A549 (cell line): ENCODE measurements at regions not wholly inside any gene's neighbourhood (a gene's known extent, or its start where the extent isn't known, plus 50 kb on each side); places are given as distances from the start of the nearest gene placed in this dataset.

Source experiments
- ATAC-seq, 2 experiments: fragments of 200-7000 bp in 1 of 2; fragments of >200 bp in 1 of 2; cut with Nextera tagmentation in 1 of 2; cut with Tn5 transposase in 1 of 2; 3 replicates each; pipeline versions ENCODE4 v1.8.0 to v1.9.1; 2018 to 2020; ENCODE audit warnings: mild to moderate bottlenecking in 1 of 2, moderate library complexity in 1 of 2
- CTCF ChIA-PET: fragments of 300-600 bp; sonication (Branson Sonifier 250); formaldehyde crosslinking; extraction: SDS; loops from one replicate; lab custom pipeline; 2021; ENCODE audit warnings: antibody characterized with exemption, inconsistent platforms; lab: Yijun Ruan, JAX
- POLR2A ChIA-PET: fragments of 350-600 bp; formaldehyde crosslinking; extraction: SDS; loops from one replicate; lab custom pipeline; 2021; ENCODE audit warnings: antibody characterized with exemption, inconsistent platforms; lab: Yijun Ruan, JAX
- DNase-seq, 2 experiments: peaks; one replicate each; pipeline versions ENCODE4 v3.0.0 to v3.0.0-alpha.2; 2011 to 2016; ENCODE audit warnings: low read depth in 1 of 2, low spot score in 1 of 2
- FAIRE-seq: peaks from 2 replicates; lab custom pipeline; 2011; peaks lifted over from hg19 to GRCh38; lab: Jason Lieb, UNC
- H3K27ac ChIP-seq, 2 experiments: fragments of >200 bp; sonication (Bioruptor Twin); formaldehyde crosslinking; 3 replicates each; pipeline ENCODE4 v1.5.1; 2016 to 2017
- H3K4me1 ChIP-seq: fragments of >200 bp; sonication (Bioruptor Twin); formaldehyde crosslinking; 3 replicates; pipeline ENCODE4 v1.6.1; 2016
- H3K4me2 ChIP-seq: fragments of >200 bp; sonication (Bioruptor Twin); formaldehyde crosslinking; 3 replicates; pipeline ENCODE4 v1.6.1; 2016
- H3K4me3 ChIP-seq: fragments of >200 bp; sonication (Bioruptor Twin); formaldehyde crosslinking; 3 replicates; pipeline ENCODE4 v1.5.1; 2016
- H3K9me3 ChIP-seq: fragments of >200 bp; sonication (Bioruptor Twin); formaldehyde crosslinking; 3 replicates; pipeline ENCODE4 v1.6.1; 2016
- CBX8 ChIP-seq: fragments of 200-600 bp; sonication (generic); IDR thresholded peaks from 2 replicates; pipeline ENCODE4 v1.6.1; 2016
- CEBPB ChIP-seq, 2 experiments: fragments of >200 bp in 1 of 2; sonication (Bioruptor Twin) in 1 of 2; formaldehyde crosslinking in 1 of 2; IDR thresholded peaks; 2 replicates each; pipeline ENCODE4 v1.6.1; 2012 to 2016
- EHF ChIP-seq: fragments of 250-450 bp; sonication (Bioruptor Pico); IDR thresholded peaks from 2 replicates; pipeline ENCODE4 v1.5.0; 2020; ENCODE audit warnings: mild to moderate bottlenecking
- ESRRA ChIP-seq: fragments of 150-350 bp; IDR thresholded peaks from 2 replicates; pipeline ENCODE4 v1.6.1; 2014; ENCODE audit warnings: mild to moderate bottlenecking, low read length, borderline replicate concordance
- HDAC2 ChIP-seq: fragments of 200-600 bp; sonication (generic); IDR thresholded peaks from 2 replicates; pipeline ENCODE4 v1.6.1; 2016
- HOXB5 ChIP-seq: fragments of 250-450 bp; sonication (Bioruptor Pico); IDR thresholded peaks from 2 replicates; pipeline ENCODE4 v1.5.0; 2020; ENCODE audit warnings: mild to moderate bottlenecking, moderate library complexity
- KDM1A ChIP-seq: fragments of 200-600 bp; sonication (generic); IDR thresholded peaks from 2 replicates; pipeline ENCODE4 v1.6.1; 2016; ENCODE audit warnings: low read depth, mild to moderate bottlenecking
- NR3C1 ChIP-seq: fragments of >200 bp; sonication (Bioruptor Twin); formaldehyde crosslinking; IDR thresholded peaks from 3 replicates; pipeline ENCODE4 v1.6.1; 2017
- PHF8 ChIP-seq: fragments of 200-600 bp; sonication (generic); IDR thresholded peaks from 2 replicates; pipeline ENCODE4 v1.6.1; 2016; ENCODE audit warnings: low read depth, mild to moderate bottlenecking, antibody characterized with exemption, moderate library complexity, borderline replicate concordance
- POLR2A ChIP-seq: IDR thresholded peaks from 2 replicates; pipeline ENCODE4 v1.6.1; 2012; ENCODE audit warnings: mild to moderate bottlenecking, low read length
- POLR2AphosphoS2 ChIP-seq: conservative IDR thresholded peaks from 2 replicates; pipeline ENCODE4 v1.6.1; 2012; ENCODE audit warnings: low read length, improper control_type of control experiment, inconsistent platforms
- RARB ChIP-seq: fragments of 250-450 bp; sonication (Bioruptor Pico); IDR thresholded peaks from 2 replicates; pipeline ENCODE4 v1.8.0; 2021; ENCODE audit warnings: mild to moderate bottlenecking, moderate library complexity
- RCOR1 ChIP-seq: fragments of 150-350 bp; IDR thresholded peaks from 2 replicates; pipeline ENCODE4 v1.6.1; 2014; ENCODE audit warnings: antibody characterized with exemption, low read length, low read depth
- RFX5 ChIP-seq: fragments of 450-650 bp; IDR thresholded peaks from 2 replicates; pipeline ENCODE4 v1.7.1; 2014; ENCODE audit warnings: antibody characterized with exemption, mild to moderate bottlenecking, moderate library complexity
- RNF2 ChIP-seq: fragments of 200-600 bp; sonication (generic); IDR thresholded peaks from 2 replicates; pipeline ENCODE4 v1.6.1; 2016; ENCODE audit warnings: low read depth, mild to moderate bottlenecking, antibody characterized with exemption, moderate library complexity, borderline replicate concordance
- TP53 ChIP-seq: fragments of 250-450 bp; sonication (Bioruptor Pico); IDR thresholded peaks from 2 replicates; pipeline ENCODE4 v1.5.0; 2021; ENCODE audit warnings: mild to moderate bottlenecking, moderate library complexity
- ZC3H11A ChIP-seq: fragments of 450-650 bp; IDR thresholded peaks from 2 replicates; pipeline ENCODE4 v1.6.1; 2014; ENCODE audit warnings: antibody characterized with exemption, mild to moderate bottlenecking
- ZSCAN20 ChIP-seq: fragments of 250-450 bp; sonication (Bioruptor Pico); IDR thresholded peaks from 2 replicates; pipeline ENCODE4 v1.8.0; 2022; ENCODE audit warnings: mild to moderate bottlenecking, moderate library complexity
- WGBS: methylation state at CpG from one replicate; pipeline ENCODE4 v1.1.6; 2017; ENCODE audit errors: missing lambda C conversion rate; 5-methylcytosine and 5-hydroxymethylcytosine counted together
- TF ChIP-seq, protein P1 (sequence below): fragments of 200-600 bp; sonication (generic); IDR thresholded peaks from 2 replicates; pipeline ENCODE4 v1.6.1; 2016; ENCODE audit warnings: antibody characterized with exemption, mild to moderate bottlenecking, moderate library complexity
- TF ChIP-seq, protein P2 (sequence below): IDR thresholded peaks from 2 replicates; pipeline ENCODE4 v1.6.1; 2012
- TF ChIP-seq, protein P3 (sequence below): fragments of 150-350 bp; IDR thresholded peaks from 2 replicates; pipeline ENCODE4 v1.6.1; 2014; ENCODE audit warnings: low read depth, mild to moderate bottlenecking, low read length
- TF ChIP-seq, protein P4 (sequence below): fragments of 250-450 bp; sonication (Bioruptor Pico); IDR thresholded peaks from 2 replicates; pipeline ENCODE4 v1.5.0; 2020; ENCODE audit warnings: low read depth, mild to moderate bottlenecking, moderate library complexity

DNA sequence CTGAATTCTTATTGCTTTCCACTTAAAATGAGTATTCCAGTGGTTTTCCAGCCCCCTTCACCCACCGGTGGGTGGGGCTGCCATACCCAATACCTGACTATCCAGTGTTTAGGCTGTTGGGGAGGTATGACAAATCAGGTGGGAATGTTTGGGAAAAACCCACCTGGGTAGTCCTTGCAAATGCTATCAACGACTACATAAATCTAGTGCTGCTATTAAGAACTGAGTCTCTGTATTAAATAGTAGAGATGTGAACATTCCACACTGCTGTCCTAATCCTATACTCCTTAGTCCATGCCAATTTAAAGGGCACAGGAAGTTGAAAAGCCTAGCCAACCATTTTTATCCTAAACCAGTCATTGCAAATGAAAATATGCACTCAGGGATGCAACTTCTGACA lies 126.6 kb downstream of the AXIN2 start:
- CTCF ChIA-PET = interaction anchor here (0.8 kb wide), 1 partner anchor 10 kb away, joined by 3 read pairs; no protein-coding TSS in a partner anchor
- POLR2A ChIA-PET = no interaction called here
- ATAC-seq (no peak), FAIRE-seq (no peak), DNase-seq (no peak)
- TF ChIP-seq PHF8 (no peak), HOXB5 (no peak), NR3C1 (no peak), RFX5 (no peak), RNF2 (no peak), ZC3H11A (no peak), KDM1A (no peak), ESRRA (no peak), RCOR1 (no peak), CBX8 (no peak)
- TF ChIP-seq, protein P1, sequence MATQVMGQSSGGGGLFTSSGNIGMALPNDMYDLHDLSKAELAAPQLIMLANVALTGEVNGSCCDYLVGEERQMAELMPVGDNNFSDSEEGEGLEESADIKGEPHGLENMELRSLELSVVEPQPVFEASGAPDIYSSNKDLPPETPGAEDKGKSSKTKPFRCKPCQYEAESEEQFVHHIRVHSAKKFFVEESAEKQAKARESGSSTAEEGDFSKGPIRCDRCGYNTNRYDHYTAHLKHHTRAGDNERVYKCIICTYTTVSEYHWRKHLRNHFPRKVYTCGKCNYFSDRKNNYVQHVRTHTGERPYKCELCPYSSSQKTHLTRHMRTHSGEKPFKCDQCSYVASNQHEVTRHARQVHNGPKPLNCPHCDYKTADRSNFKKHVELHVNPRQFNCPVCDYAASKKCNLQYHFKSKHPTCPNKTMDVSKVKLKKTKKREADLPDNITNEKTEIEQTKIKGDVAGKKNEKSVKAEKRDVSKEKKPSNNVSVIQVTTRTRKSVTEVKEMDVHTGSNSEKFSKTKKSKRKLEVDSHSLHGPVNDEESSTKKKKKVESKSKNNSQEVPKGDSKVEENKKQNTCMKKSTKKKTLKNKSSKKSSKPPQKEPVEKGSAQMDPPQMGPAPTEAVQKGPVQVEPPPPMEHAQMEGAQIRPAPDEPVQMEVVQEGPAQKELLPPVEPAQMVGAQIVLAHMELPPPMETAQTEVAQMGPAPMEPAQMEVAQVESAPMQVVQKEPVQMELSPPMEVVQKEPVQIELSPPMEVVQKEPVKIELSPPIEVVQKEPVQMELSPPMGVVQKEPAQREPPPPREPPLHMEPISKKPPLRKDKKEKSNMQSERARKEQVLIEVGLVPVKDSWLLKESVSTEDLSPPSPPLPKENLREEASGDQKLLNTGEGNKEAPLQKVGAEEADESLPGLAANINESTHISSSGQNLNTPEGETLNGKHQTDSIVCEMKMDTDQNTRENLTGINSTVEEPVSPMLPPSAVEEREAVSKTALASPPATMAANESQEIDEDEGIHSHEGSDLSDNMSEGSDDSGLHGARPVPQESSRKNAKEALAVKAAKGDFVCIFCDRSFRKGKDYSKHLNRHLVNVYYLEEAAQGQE = no peak
- TF ChIP-seq, protein P2, sequence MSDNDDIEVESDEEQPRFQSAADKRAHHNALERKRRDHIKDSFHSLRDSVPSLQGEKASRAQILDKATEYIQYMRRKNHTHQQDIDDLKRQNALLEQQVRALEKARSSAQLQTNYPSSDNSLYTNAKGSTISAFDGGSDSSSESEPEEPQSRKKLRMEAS = no peak
- Histone ChIP-seq H3K4me2 (no peak overlapping the region), H3K4me3 (no peak overlapping the region), H3K9me3 (peaks cover 3% of the 10 kb centered on the region; the same call in 1 of the 3 replicates), H3K27ac (no peak overlapping the region), H3K4me1 (no peaks in the 10 kb centered on the region)
- WGBS = 39% methylated on average over 2 of the region's 2 CpGs

DNA sequence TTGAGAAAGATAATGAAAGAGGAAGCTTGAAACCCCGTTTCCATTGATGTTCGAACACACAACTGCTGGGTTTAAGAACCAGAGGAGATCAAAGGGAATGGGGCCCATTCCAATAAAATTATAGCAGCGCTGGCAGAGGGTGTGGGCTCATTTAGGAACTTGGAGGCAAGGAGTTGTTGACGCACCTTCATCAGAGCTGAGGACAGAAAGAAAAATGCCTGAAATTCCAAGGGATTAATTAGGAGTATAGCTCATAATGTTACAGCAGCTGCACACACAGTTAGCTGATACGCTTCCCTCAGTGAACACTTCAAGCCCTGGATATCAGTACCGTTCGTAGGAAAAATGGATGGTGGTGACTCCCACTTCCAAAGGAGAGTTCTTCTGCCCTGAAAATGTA lies 127.2 kb downstream of the AXIN2 start:
- 58% methylated on average over 7 of the region's 7 CpGs for WGBS
- Histone ChIP-seq H3K4me3 (no peak overlapping the region), H3K4me2 (no peak overlapping the region), H3K4me1 (no peaks in the 10 kb centered on the region), H3K9me3 (peaks cover 3% of the 10 kb centered on the region; the same call in 1 of the 3 replicates), H3K27ac (no peak overlapping the region)
- ChIA-PET POLR2A (no interaction called here), CTCF (interaction anchor here (0.6 kb wide), 1 partner anchor 954 kb away, joined by 3 read pairs; no protein-coding TSS in a partner anchor)
- FAIRE-seq (no peak), ATAC-seq (no peak), DNase-seq (no peak)
- TF ChIP-seq CBX8 (no peak), TP53 (no peak), HDAC2 (no peak), RNF2 (no peak), POLR2A (no peak), CEBPB (IDR thresholded peaks at IDR 0.05) (no peak), EHF (CRISPR knock-in tag) (no peak), RARB (CRISPR knock-in tag) (no peak), POLR2AphosphoS2 (no peak), ZSCAN20 (no peak)
- TF ChIP-seq, protein P1 = no peak
- TF ChIP-seq, protein P3, sequence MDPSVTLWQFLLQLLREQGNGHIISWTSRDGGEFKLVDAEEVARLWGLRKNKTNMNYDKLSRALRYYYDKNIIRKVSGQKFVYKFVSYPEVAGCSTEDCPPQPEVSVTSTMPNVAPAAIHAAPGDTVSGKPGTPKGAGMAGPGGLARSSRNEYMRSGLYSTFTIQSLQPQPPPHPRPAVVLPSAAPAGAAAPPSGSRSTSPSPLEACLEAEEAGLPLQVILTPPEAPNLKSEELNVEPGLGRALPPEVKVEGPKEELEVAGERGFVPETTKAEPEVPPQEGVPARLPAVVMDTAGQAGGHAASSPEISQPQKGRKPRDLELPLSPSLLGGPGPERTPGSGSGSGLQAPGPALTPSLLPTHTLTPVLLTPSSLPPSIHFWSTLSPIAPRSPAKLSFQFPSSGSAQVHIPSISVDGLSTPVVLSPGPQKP = no peak
- TF ChIP-seq, protein P4, sequence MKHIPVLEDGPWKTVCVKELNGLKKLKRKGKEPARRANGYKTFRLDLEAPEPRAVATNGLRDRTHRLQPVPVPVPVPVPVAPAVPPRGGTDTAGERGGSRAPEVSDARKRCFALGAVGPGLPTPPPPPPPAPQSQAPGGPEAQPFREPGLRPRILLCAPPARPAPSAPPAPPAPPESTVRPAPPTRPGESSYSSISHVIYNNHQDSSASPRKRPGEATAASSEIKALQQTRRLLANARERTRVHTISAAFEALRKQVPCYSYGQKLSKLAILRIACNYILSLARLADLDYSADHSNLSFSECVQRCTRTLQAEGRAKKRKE (CRISPR knock-in tag) = no peak
